Endothelial cell of umbilical vein (primary cell): ENCODE measurements at regions not wholly inside any gene's neighbourhood (a gene's known extent, or its start where the extent isn't known, plus 50 kb on each side); places are given as distances from the start of the nearest gene placed in this dataset.

ENCODE experiments used
- BruUV-seq: library from RNA; stranded (reverse); fragments of 400-500 nt; replicated peaks from 2 replicates; lab custom pipeline; 2021; lab: Mats Ljungman, UMichigan
- CTCF ChIA-PET: fragments of 300-600, 350-600 bp; sonication (Branson Sonifier 250); formaldehyde crosslinking; loops from one replicate; lab custom pipeline; 2021; ENCODE audit warnings: antibody characterized with exemption, inconsistent platforms; lab: Charles Lee
- POLR2A ChIA-PET: fragments of 300-600, 350-600 bp; sonication (Branson Sonifier 250); formaldehyde crosslinking; loops from one replicate; lab custom pipeline; 2021; ENCODE audit warnings: antibody characterized with exemption, inconsistent platforms; lab: Charles Lee
- DNase-seq: peaks from one replicate; pipeline ENCODE4 v3.0.0-alpha.2; 2011; ENCODE audit warnings: low read depth, low spot score
- FAIRE-seq: peaks from 2 replicates; lab custom pipeline; 2011; peaks lifted over from hg19 to GRCh38; lab: Jason Lieb, UNC
- H2AFZ ChIP-seq: 2 replicates; pipeline ENCODE4 v1.6.0; 2012; ENCODE audit warnings: low read depth, low read length, control low read depth, inconsistent platforms
- H3K27ac ChIP-seq: 2 replicates; pipeline ENCODE4 v1.5.1; 2011; ENCODE audit warnings: low read depth, mild to moderate bottlenecking, control low read depth, low read length, moderate library complexity; ENCODE audit not compliant: insufficient read depth
- H3K27me3 ChIP-seq, 2 experiments: 2 replicates each; pipeline versions ENCODE4 v1.6.0 to v1.6.1; 2011; ENCODE audit warnings: low read length in 2 of 2, mixed read lengths in 1 of 2; ENCODE audit not compliant: control insufficient read depth in 2 of 2, insufficient read depth in 2 of 2
- H3K36me3 ChIP-seq, 2 experiments: 2 replicates in 1 of 2; 3 replicates in 1 of 2; pipeline ENCODE4 v1.5.1; 2011; ENCODE audit warnings: low read length in 2 of 2, mild to moderate bottlenecking in 1 of 2, moderate library complexity in 1 of 2; ENCODE audit not compliant: control insufficient read depth in 2 of 2, insufficient read depth in 2 of 2; ENCODE audit errors: extremely low read depth in 1 of 2
- H3K4me1 ChIP-seq: 3 replicates; pipeline ENCODE4 v1.5.1; 2011; ENCODE audit warnings: mild to moderate bottlenecking, low read length; ENCODE audit not compliant: control insufficient read depth, insufficient read depth; ENCODE audit errors: extremely low read depth
- H3K4me2 ChIP-seq: 2 replicates; pipeline ENCODE4 v1.6.1; 2011; ENCODE audit warnings: low read length, control low read depth, mixed read lengths; ENCODE audit not compliant: insufficient read depth
- H3K4me3 ChIP-seq, 3 experiments: fragments of 200-600 bp in 1 of 3; sonication (generic), shearing (Covaris generic) in 1 of 3; replicated peaks in 1 of 3; 2 replicates each; pipeline ENCODE4 v1.5.1; 2011 to 2016; ENCODE audit warnings: control low read depth in 3 of 3, low read length in 3 of 3, mild to moderate bottlenecking in 2 of 3, inconsistent platforms in 1 of 3, low read depth in 1 of 3, moderate library complexity in 1 of 3; ENCODE audit not compliant: insufficient read depth in 1 of 3
- H3K79me2 ChIP-seq: 2 replicates; pipeline ENCODE4 v1.6.0; 2012; ENCODE audit warnings: low read length, inconsistent platforms; ENCODE audit not compliant: control insufficient read depth, insufficient read depth
- H3K9ac ChIP-seq: replicated peaks from 2 replicates; pipeline ENCODE3; 2011; ENCODE audit warnings: low read length, control low read depth; ENCODE audit not compliant: insufficient read depth; ENCODE audit errors: extremely low read depth
- H3K9me1 ChIP-seq: replicated peaks from 3 replicates; pipeline ENCODE4 v1.6.0; 2011; ENCODE audit warnings: mild to moderate bottlenecking, low read length; ENCODE audit not compliant: control insufficient read depth, insufficient read depth; ENCODE audit errors: extremely low read depth
- H3K9me3 ChIP-seq: replicated peaks from 2 replicates; pipeline ENCODE4 v1.5.1; 2012; ENCODE audit warnings: low read length, inconsistent platforms; ENCODE audit not compliant: control insufficient read depth, insufficient read depth
- H4K20me1 ChIP-seq: replicated peaks from 2 replicates; pipeline ENCODE3; 2011; ENCODE audit warnings: mild to moderate bottlenecking, low read length; ENCODE audit not compliant: control insufficient read depth, insufficient read depth; ENCODE audit errors: extremely low read depth
- CTCF ChIP-seq, 2 donors: IDR thresholded peaks; 1 replicate in 1 of 2; 2 replicates in 1 of 2; pipeline ENCODE4 v1.5.1; 2011; ENCODE audit warnings: low read length in 2 of 2, mild to moderate bottlenecking in 2 of 2, moderate library complexity in 2 of 2, control low read depth in 1 of 2, inconsistent platforms in 1 of 2, low read depth in 1 of 2; ENCODE audit not compliant: insufficient read depth in 1 of 2; ENCODE audit errors: extremely low read depth in 1 of 2
- EZH2 ChIP-seq: IDR thresholded peaks from 2 replicates; pipeline ENCODE4 v1.6.1; 2012; ENCODE audit warnings: borderline replicate concordance, low read depth, mild to moderate bottlenecking, moderate library complexity, low read length, inconsistent platforms; ENCODE audit not compliant: severe bottlenecking
- FOS ChIP-seq: IDR thresholded peaks from 2 replicates; pipeline ENCODE4 v1.6.1; 2011; ENCODE audit warnings: mild to moderate bottlenecking, low read length, moderate library complexity, borderline replicate concordance; ENCODE audit not compliant: insufficient read depth
- GATA2 ChIP-seq: IDR thresholded peaks from 2 replicates; pipeline ENCODE4 v1.7.0; 2011; ENCODE audit warnings: low read depth, mild to moderate bottlenecking, moderate library complexity, mixed read lengths, low read length; ENCODE audit not compliant: insufficient read length, insufficient read depth
- JUN ChIP-seq: IDR thresholded peaks from 2 replicates; pipeline ENCODE4 v1.6.1; 2011; ENCODE audit warnings: borderline replicate concordance, low read depth; ENCODE audit not compliant: insufficient read length, insufficient read depth
- MAX ChIP-seq: IDR thresholded peaks from 2 replicates; pipeline ENCODE4 v1.6.1; 2011; ENCODE audit not compliant: insufficient read depth, insufficient read length
- MYC ChIP-seq: IDR thresholded peaks from one replicate; pipeline ENCODE4 v1.6.1; 2011; ENCODE audit warnings: mild to moderate bottlenecking, low read depth, low read length
- POLR2A ChIP-seq: IDR thresholded peaks from 2 replicates; pipeline ENCODE4 v1.6.1; 2012; ENCODE audit warnings: low read depth, mild to moderate bottlenecking, control low read depth, low read length
- POLR2AphosphoS5 ChIP-seq: IDR thresholded peaks from 2 replicates; pipeline ENCODE4 v1.6.1; 2012; ENCODE audit warnings: low read depth, mild to moderate bottlenecking, control low read depth, low read length, moderate library complexity; ENCODE audit not compliant: insufficient read depth
- dilution Hi-C: fragments of 300-500 bp; cut with MboI; formaldehyde crosslinking; loops from one replicate; pipeline ENCODE4 v1.15.0; 2019; ENCODE audit warnings: low sequenced_read_pairs; ENCODE audit not compliant: extremely low pct_ligation_motif_present
- intact Hi-C: fragments of 100-400 bp; cut with micrococcal nuclease; formaldehyde crosslinking; loops from one replicate; pipeline ENCODE4 v1.10.0; 2022

GRCh38 chr18:60228609-60229595 lies 143.7 kb downstream of the MC4R start:
- H3K27ac ChIP-seq, result no peak overlapping the region
- no TSS peak for BruUV-seq
- no peak for DNase-seq
- no peak overlapping the region for H3K4me3 ChIP-seq
- peaks cover 6% of the 10 kb centered on the region for H3K9me3 ChIP-seq
- no peak overlapping the region for H3K9ac ChIP-seq
- no peaks in the 10 kb centered on the region for H3K79me2 ChIP-seq
- ChIA-PET CTCF (no interaction called here), POLR2A (no interaction called here)
- dilution Hi-C loops, result no loop called here
- no peaks in the 10 kb centered on the region for H3K9me1 ChIP-seq
- no peak overlapping the region for H3K4me2 ChIP-seq
- no peaks in the 10 kb centered on the region for H4K20me1 ChIP-seq
- H3K36me3 ChIP-seq, result no peaks in the 10 kb centered on the region
- H3K27me3 ChIP-seq, result no peaks in the 10 kb centered on the region
- no peaks in the 10 kb centered on the region for H3K4me1 ChIP-seq
- no peak overlapping the region for H2AFZ ChIP-seq
- intact Hi-C loops, result no loop called here
- FAIRE-seq, result no peak
- TF ChIP-seq POLR2A, result no peak
- TF ChIP-seq FOS, result no peak
- TF ChIP-seq MAX, result no peak
- no peak for TF ChIP-seq MYC

- H3K4me1 ChIP-seq, result no peaks in the 10 kb centered on the region
- no peak overlapping the region for H3K27ac ChIP-seq
- no peak overlapping the region for H3K4me2 ChIP-seq
- no peaks in the 10 kb centered on the region for H3K79me2 ChIP-seq
- ChIA-PET POLR2A (no interaction called here), CTCF (no interaction called here)
- TF ChIP-seq MYC (no peak), CTCF (IDR thresholded peaks at IDR 0.05; ENCODE audit: extremely low read depth in 1 of 2, insufficient read depth in 1 of 2, low read depth in 1 of 2, low read length in 2 of 2) (no peak), FOS (no peak), MAX (no peak), GATA2 (no peak), EZH2 (no peak), POLR2A (no peak), JUN (no peak), POLR2AphosphoS5 (no peak)
- no TSS peak for BruUV-seq
- H2AFZ ChIP-seq, result no peak overlapping the region
- peaks cover 6% of the 10 kb centered on the region for H3K9me3 ChIP-seq
- H4K20me1 ChIP-seq, result no peaks in the 10 kb centered on the region
- H3K36me3 ChIP-seq, result no peaks in the 10 kb centered on the region
- dilution Hi-C loops (no loop called here), intact Hi-C loops (no loop called here)
- no peaks in the 10 kb centered on the region for H3K9me1 ChIP-seq
- no peak overlapping the region for H3K4me3 ChIP-seq
- no peaks in the 10 kb centered on the region for H3K27me3 ChIP-seq
- FAIRE-seq (no peak), DNase-seq (no peak)
- H3K9ac ChIP-seq, result no peak overlapping the region
Observed at GRCh38 chr18:60215432-60215831, 157.1 kb downstream of the MC4R start.
